ENCODE measurements at regions not wholly inside any gene's neighbourhood (a gene's known extent, or its start where the extent isn't known, plus 50 kb on each side); places are given as distances from the start of the nearest gene placed in this dataset.

- Histone ChIP-seq H3K9me3 (ENCODE audit: control extremely low read depth in 1 of 3, control insufficient read depth in 2 of 3, insufficient read depth in 1 of 3, low read length in 2 of 3) (no peaks in the 10 kb centered on the region), H3K4me3 (ENCODE audit: control extremely low read depth in 1 of 5, extremely low read depth in 1 of 5, insufficient read depth in 1 of 5, low read depth in 2 of 5, low read length in 4 of 5) (no peak overlapping the region), H3K79me2 (ENCODE audit: control insufficient read depth, insufficient read depth, low read length) (no peaks in the 10 kb centered on the region), H4K20me1 (ENCODE audit: control insufficient read depth, insufficient read depth, low read length, poor library complexity, severe bottlenecking) (no peaks in the 10 kb centered on the region), H3K9ac (ENCODE audit: low read length) (no peak overlapping the region), H3K4me1 (ENCODE audit: control insufficient read depth in 2 of 2, insufficient read depth in 2 of 2, low read length in 2 of 2) (peaks cover 5 to 11% of the 10 kb centered on the region in 2 donors), H3K36me3 (replicated peaks in 1 of 2; ENCODE audit: control extremely low read depth in 1 of 2, control insufficient read depth in 1 of 2, extremely low read depth in 1 of 2, insufficient read depth in 2 of 2, low read length in 1 of 2) (no peaks in the 10 kb centered on the region), H2AFZ (ENCODE audit: insufficient read depth, low read depth, low read length, poor library complexity, severe bottlenecking) (no peak overlapping the region), H3K4me2 (replicated peaks; ENCODE audit: low read depth, low read length, poor library complexity, severe bottlenecking) (no peak overlapping the region), H3K27me3 (replicated peaks in 1 of 4; ENCODE audit: control extremely low read depth in 1 of 4, control insufficient read depth in 3 of 4, insufficient read depth in 4 of 4, low read length in 3 of 4) (no peaks in the 10 kb centered on the region), H3K27ac (ENCODE audit: low read length in 2 of 2) (no peak overlapping the region)
- POLR2A ChIA-PET: interaction anchor here (0.6 kb wide), 1 partner anchor 619 kb away, joined by 4 read pairs; no protein-coding TSS in a partner anchor
- TF ChIP-seq, protein P1, sequence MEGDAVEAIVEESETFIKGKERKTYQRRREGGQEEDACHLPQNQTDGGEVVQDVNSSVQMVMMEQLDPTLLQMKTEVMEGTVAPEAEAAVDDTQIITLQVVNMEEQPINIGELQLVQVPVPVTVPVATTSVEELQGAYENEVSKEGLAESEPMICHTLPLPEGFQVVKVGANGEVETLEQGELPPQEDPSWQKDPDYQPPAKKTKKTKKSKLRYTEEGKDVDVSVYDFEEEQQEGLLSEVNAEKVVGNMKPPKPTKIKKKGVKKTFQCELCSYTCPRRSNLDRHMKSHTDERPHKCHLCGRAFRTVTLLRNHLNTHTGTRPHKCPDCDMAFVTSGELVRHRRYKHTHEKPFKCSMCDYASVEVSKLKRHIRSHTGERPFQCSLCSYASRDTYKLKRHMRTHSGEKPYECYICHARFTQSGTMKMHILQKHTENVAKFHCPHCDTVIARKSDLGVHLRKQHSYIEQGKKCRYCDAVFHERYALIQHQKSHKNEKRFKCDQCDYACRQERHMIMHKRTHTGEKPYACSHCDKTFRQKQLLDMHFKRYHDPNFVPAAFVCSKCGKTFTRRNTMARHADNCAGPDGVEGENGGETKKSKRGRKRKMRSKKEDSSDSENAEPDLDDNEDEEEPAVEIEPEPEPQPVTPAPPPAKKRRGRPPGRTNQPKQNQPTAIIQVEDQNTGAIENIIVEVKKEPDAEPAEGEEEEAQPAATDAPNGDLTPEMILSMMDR (IDR thresholded peaks at IDR 0.05): no peak
- TF ChIP-seq EZH2 (IDR thresholded peaks at IDR 0.05; ENCODE audit: borderline replicate concordance, insufficient read depth, low read depth, low read length, poor library complexity, severe bottlenecking): no peak
- DNase-seq: no peak
- CTCF ChIA-PET: interaction anchor here (0.6 to 1.7 kb wide), 2 partner anchors 27 to 110 kb away, joined by 3 to 4 read pairs; no protein-coding TSS in a partner anchor
- Mint-ChIP-seq H3K4me3 (no peak overlapping the region), H3K9me3 (ENCODE audit: insufficient read depth) (no peaks in the 10 kb centered on the region), H3K27ac (no peak overlapping the region), H3K27me3 (no peaks in the 10 kb centered on the region), H3K4me1 (peaks cover 17% of the 10 kb centered on the region)
- 82% methylated on average over 1 of the region's 3 CpGs for WGBS (ENCODE audit: insufficient coverage)
- ATAC-seq (ENCODE audit: low read depth): no peak
- intact Hi-C loops (cut with micrococcal nuclease): no loop called here
These were observed 140.8 kb upstream of the RASA1 start for GRCh38 chr5:87126869-87127268.

DNA sequence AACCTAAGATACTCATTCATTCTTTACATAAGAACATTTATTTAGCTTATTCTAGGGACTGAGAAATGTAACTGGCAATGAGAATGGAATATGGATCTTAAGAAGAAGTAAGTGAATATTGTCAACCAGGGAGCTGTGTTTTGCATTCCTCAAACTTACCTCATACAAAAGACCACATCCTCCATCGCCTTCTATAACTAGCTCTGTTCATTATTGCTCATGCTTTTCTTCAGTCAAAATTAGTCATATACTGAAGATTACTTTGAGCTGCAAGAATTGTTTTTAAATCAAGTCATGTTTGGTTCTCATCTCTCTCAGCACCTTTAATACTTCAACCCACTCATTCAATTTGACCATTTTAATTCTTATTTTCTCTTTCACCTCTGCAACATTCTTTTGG lies 140.3 kb upstream of the RASA1 start:
- H3K27ac ChIP-seq (ENCODE audit: low read length in 2 of 2): no peak overlapping the region
- POLR2A ChIA-PET: interaction anchor here (0.6 kb wide), 1 partner anchor 619 kb away, joined by 4 read pairs; no protein-coding TSS in a partner anchor

More for the DNA sequence above, 140.3 kb upstream of the RASA1 start:
- WGBS (ENCODE audit: insufficient coverage): no CpG with 5 or more reads among the region's 1 CpG
- no peak overlapping the region for H3K4me3 Mint-ChIP-seq
- H3K9me3 ChIP-seq (ENCODE audit: control extremely low read depth in 1 of 3, control insufficient read depth in 2 of 3, insufficient read depth in 1 of 3, low read length in 2 of 3): no peaks in the 10 kb centered on the region
- CTCF ChIA-PET: interaction anchor here (0.6 to 1.7 kb wide), 2 partner anchors 28 to 109 kb away, joined by 3 to 4 read pairs; no protein-coding TSS in a partner anchor
- no peak overlapping the region for H3K27ac Mint-ChIP-seq
- H3K27me3 ChIP-seq (replicated peaks in 1 of 4; ENCODE audit: control extremely low read depth in 1 of 4, control insufficient read depth in 3 of 4, insufficient read depth in 4 of 4, low read length in 3 of 4): no peaks in the 10 kb centered on the region
- H3K27me3 Mint-ChIP-seq: no peaks in the 10 kb centered on the region
- intact Hi-C loops (cut with micrococcal nuclease): no loop called here
- H3K4me1 ChIP-seq (ENCODE audit: control insufficient read depth in 2 of 2, insufficient read depth in 2 of 2, low read length in 2 of 2): peaks cover 0 to 5% of the 10 kb centered on the region in 2 donors
- no peak overlapping the region for H3K9ac ChIP-seq (ENCODE audit: low read length)
- H3K36me3 ChIP-seq (replicated peaks in 1 of 2; ENCODE audit: control extremely low read depth in 1 of 2, control insufficient read depth in 1 of 2, extremely low read depth in 1 of 2, insufficient read depth in 2 of 2, low read length in 1 of 2): no peaks in the 10 kb centered on the region
- H3K4me3 ChIP-seq (ENCODE audit: control extremely low read depth in 1 of 5, extremely low read depth in 1 of 5, insufficient read depth in 1 of 5, low read depth in 2 of 5, low read length in 4 of 5): no peak overlapping the region
- ATAC-seq (ENCODE audit: low read depth): no peak
- H2AFZ ChIP-seq (ENCODE audit: insufficient read depth, low read depth, low read length, poor library complexity, severe bottlenecking): peak overlapping the region; percentile 20
- H3K4me1 Mint-ChIP-seq: peaks cover 11% of the 10 kb centered on the region
- no peaks in the 10 kb centered on the region for H3K9me3 Mint-ChIP-seq (ENCODE audit: insufficient read depth)
- no peak overlapping the region for H3K4me2 ChIP-seq (replicated peaks; ENCODE audit: low read depth, low read length, poor library complexity, severe bottlenecking)
- H3K79me2 ChIP-seq (ENCODE audit: control insufficient read depth, insufficient read depth, low read length): no peaks in the 10 kb centered on the region
- H4K20me1 ChIP-seq (ENCODE audit: control insufficient read depth, insufficient read depth, low read length, poor library complexity, severe bottlenecking): no peaks in the 10 kb centered on the region
- TF ChIP-seq, protein P1 (IDR thresholded peaks at IDR 0.05): no peak
- no peak for TF ChIP-seq EZH2 (IDR thresholded peaks at IDR 0.05; ENCODE audit: borderline replicate concordance, insufficient read depth, low read depth, low read length, poor library complexity, severe bottlenecking)
- no peak for DNase-seq

Measured in B cell (primary cell).